PC-9 (cell line): ENCODE measurements at regions not wholly inside any gene's neighbourhood (a gene's known extent, or its start where the extent isn't known, plus 50 kb on each side); places are given as distances from the start of the nearest gene placed in this dataset.

Source experiments
- EZH2 ChIP-seq: fragments of 200-600 bp; sonication (generic); IDR thresholded peaks from 2 replicates; pipeline ENCODE4 v1.8.0; 2017; ENCODE audit warnings: antibody characterized with exemption, low read depth
- TF ChIP-seq, protein P1 (sequence below): fragments of 200-600 bp; sonication (generic); conservative IDR thresholded peaks from 2 replicates; pipeline ENCODE4 v1.6.1; 2017; ENCODE audit warnings: mixed run types, antibody characterized with exemption, mild to moderate bottlenecking, moderate library complexity

DNA sequence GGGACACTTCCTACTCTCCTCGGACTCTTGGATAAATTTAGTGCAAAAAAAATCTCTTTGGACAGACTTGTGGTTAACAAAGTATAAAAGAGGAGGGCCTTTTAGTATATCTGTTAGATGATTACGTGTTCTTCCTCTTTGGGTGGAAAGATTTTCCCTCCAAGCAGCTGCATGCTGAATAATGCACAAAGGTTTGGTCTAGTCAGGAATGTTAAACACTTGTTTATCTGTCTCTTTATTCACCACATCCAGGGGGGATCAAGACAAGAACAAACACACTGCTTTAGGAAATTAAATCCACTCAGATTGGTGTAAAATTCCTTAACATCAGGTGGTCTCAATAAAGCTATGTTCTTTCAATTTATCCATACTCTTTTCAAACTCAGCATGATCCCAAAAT is 260.9 kb upstream of the CHD6 start:
- TF ChIP-seq, protein P1, sequence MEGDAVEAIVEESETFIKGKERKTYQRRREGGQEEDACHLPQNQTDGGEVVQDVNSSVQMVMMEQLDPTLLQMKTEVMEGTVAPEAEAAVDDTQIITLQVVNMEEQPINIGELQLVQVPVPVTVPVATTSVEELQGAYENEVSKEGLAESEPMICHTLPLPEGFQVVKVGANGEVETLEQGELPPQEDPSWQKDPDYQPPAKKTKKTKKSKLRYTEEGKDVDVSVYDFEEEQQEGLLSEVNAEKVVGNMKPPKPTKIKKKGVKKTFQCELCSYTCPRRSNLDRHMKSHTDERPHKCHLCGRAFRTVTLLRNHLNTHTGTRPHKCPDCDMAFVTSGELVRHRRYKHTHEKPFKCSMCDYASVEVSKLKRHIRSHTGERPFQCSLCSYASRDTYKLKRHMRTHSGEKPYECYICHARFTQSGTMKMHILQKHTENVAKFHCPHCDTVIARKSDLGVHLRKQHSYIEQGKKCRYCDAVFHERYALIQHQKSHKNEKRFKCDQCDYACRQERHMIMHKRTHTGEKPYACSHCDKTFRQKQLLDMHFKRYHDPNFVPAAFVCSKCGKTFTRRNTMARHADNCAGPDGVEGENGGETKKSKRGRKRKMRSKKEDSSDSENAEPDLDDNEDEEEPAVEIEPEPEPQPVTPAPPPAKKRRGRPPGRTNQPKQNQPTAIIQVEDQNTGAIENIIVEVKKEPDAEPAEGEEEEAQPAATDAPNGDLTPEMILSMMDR = no peak
- TF ChIP-seq EZH2 = no peak
